ENCODE measurements at regions not wholly inside any gene's neighbourhood (a gene's known extent, or its start where the extent isn't known, plus 50 kb on each side); places are given as distances from the start of the nearest gene placed in this dataset.

- H3K4me3 Mint-ChIP-seq (ENCODE audit: unreplicated experiment) = no peak overlapping the region
- Histone ChIP-seq H3K4me1 (peaks cover 4% of the 10 kb centered on the region), H3K4me3 (ENCODE audit: low read depth, low read length) (no peak overlapping the region), H3K36me3 (ENCODE audit: control insufficient read depth, insufficient read depth, low read length) (no peaks in the 10 kb centered on the region), H3K27me3 (replicated peaks; ENCODE audit: control insufficient read depth, insufficient read depth, low read length) (no peaks in the 10 kb centered on the region), H3K9me3 (no peaks in the 10 kb centered on the region)
- POLR2A ChIA-PET = no interaction called here
- no peak overlapping the region for H3K27ac Mint-ChIP-seq (ENCODE audit: unreplicated experiment)
- H3K36me3 Mint-ChIP-seq (ENCODE audit: insufficient read depth, unreplicated experiment) = no peaks in the 10 kb centered on the region
- no peak for TF ChIP-seq CTCF (IDR thresholded peaks at IDR 0.05; ENCODE audit: insufficient read depth in 1 of 2, low read depth in 1 of 2, low read length in 1 of 2, severe bottlenecking in 1 of 2, unreplicated experiment in 1 of 2)
- BruUV-seq (replicated peaks) = no TSS peak
- no peaks in the 10 kb centered on the region for H3K9me3 Mint-ChIP-seq (ENCODE audit: unreplicated experiment)
- no peaks in the 10 kb centered on the region for H3K27me3 Mint-ChIP-seq (ENCODE audit: insufficient read depth, unreplicated experiment)
- intact Hi-C loops (cut with micrococcal nuclease; ENCODE audit: unreplicated experiment) = no loop called here
- no peak for DNase-seq
- CTCF ChIA-PET = no interaction called here
- no peaks in the 10 kb centered on the region for H3K4me1 Mint-ChIP-seq (ENCODE audit: low read depth, unreplicated experiment)
Measured at GRCh38 chr4:79645942-79646341, 237.9 kb upstream of the GK2 start.

GRCh38 chr4:79638735-79639134, 230.7 kb upstream of the GK2 start:
- no TSS peak for BruUV-seq (replicated peaks)
- no peak overlapping the region for H3K4me3 ChIP-seq (ENCODE audit: low read depth, low read length)
- no peaks in the 10 kb centered on the region for H3K4me1 ChIP-seq
- intact Hi-C loops (cut with micrococcal nuclease; ENCODE audit: unreplicated experiment) = no loop called here
- ChIA-PET POLR2A (no interaction called here), CTCF (no interaction called here)
- H3K27me3 ChIP-seq (replicated peaks; ENCODE audit: control insufficient read depth, insufficient read depth, low read length) = no peaks in the 10 kb centered on the region
- Mint-ChIP-seq H3K9me3 (ENCODE audit: unreplicated experiment) (no peaks in the 10 kb centered on the region), H3K27me3 (ENCODE audit: insufficient read depth, unreplicated experiment) (no peaks in the 10 kb centered on the region), H3K4me1 (ENCODE audit: low read depth, unreplicated experiment) (no peaks in the 10 kb centered on the region), H3K4me3 (ENCODE audit: unreplicated experiment) (no peak overlapping the region), H3K27ac (ENCODE audit: unreplicated experiment) (no peak overlapping the region), H3K36me3 (ENCODE audit: insufficient read depth, unreplicated experiment) (no peaks in the 10 kb centered on the region)
- DNase-seq = no peak
- no peak for TF ChIP-seq CTCF (IDR thresholded peaks at IDR 0.05; ENCODE audit: insufficient read depth in 1 of 2, low read depth in 1 of 2, low read length in 1 of 2, severe bottlenecking in 1 of 2, unreplicated experiment in 1 of 2)
- H3K9me3 ChIP-seq = no peaks in the 10 kb centered on the region
- no peaks in the 10 kb centered on the region for H3K36me3 ChIP-seq (ENCODE audit: control insufficient read depth, insufficient read depth, low read length)

- intact Hi-C loops (cut with micrococcal nuclease; ENCODE audit: unreplicated experiment) = no loop called here
- Histone ChIP-seq H3K4me1 (no peaks in the 10 kb centered on the region), H3K4me3 (ENCODE audit: low read depth, low read length) (no peak overlapping the region), H3K27me3 (replicated peaks; ENCODE audit: control insufficient read depth, insufficient read depth, low read length) (no peaks in the 10 kb centered on the region), H3K36me3 (ENCODE audit: control insufficient read depth, insufficient read depth, low read length) (no peaks in the 10 kb centered on the region), H3K9me3 (no peaks in the 10 kb centered on the region)
- no peak for DNase-seq
- H3K36me3 Mint-ChIP-seq (ENCODE audit: insufficient read depth, unreplicated experiment) = no peaks in the 10 kb centered on the region
- peaks cover 4% of the 10 kb centered on the region for H3K4me1 Mint-ChIP-seq (ENCODE audit: low read depth, unreplicated experiment)
- no peak overlapping the region for H3K27ac Mint-ChIP-seq (ENCODE audit: unreplicated experiment)
- ChIA-PET CTCF (no interaction called here), POLR2A (no interaction called here)
- BruUV-seq (replicated peaks) = no TSS peak
- H3K9me3 Mint-ChIP-seq (ENCODE audit: unreplicated experiment) = no peaks in the 10 kb centered on the region
- no peaks in the 10 kb centered on the region for H3K27me3 Mint-ChIP-seq (ENCODE audit: insufficient read depth, unreplicated experiment)
- no peak for TF ChIP-seq CTCF (IDR thresholded peaks at IDR 0.05; ENCODE audit: insufficient read depth in 1 of 2, low read depth in 1 of 2, low read length in 1 of 2, severe bottlenecking in 1 of 2, unreplicated experiment in 1 of 2)
- no peak overlapping the region for H3K4me3 Mint-ChIP-seq (ENCODE audit: unreplicated experiment)
Measured at GRCh38 chr4:79636991-79637390, 229.0 kb upstream of the GK2 start.
